Renal pelvis (tissue), 1 donor: ENCODE measurements at regions not wholly inside any gene's neighbourhood (a gene's known extent, or its start where the extent isn't known, plus 50 kb on each side); places are given as distances from the start of the nearest gene placed in this dataset.

Experiments used
- DNase-seq: peaks from one replicate; pipeline ENCODE4 v3.0.0-alpha.2; 2013

- DNase-seq = no peak
These were observed 141.4 kb upstream of the GSE1 start for GRCh38 chr16:85471469-85472431.

- DNase-seq = no peak
These were observed 140.6 kb upstream of the GSE1 start for GRCh38 chr16:85472514-85472913.

GRCh38 chr16:85473323-85473722, 139.8 kb upstream of the GSE1 start:
- DNase-seq = no peak

- DNase-seq = peak; percentile 58
These were observed 139.1 kb upstream of the GSE1 start for GRCh38 chr16:85473909-85474620.

GRCh38 chr16:85474621-85475217, 138.4 kb upstream of the GSE1 start:
- peak; percentile 76 for DNase-seq

GRCh38 chr16:85475233-85475632, 137.9 kb upstream of the GSE1 start:
- peak; percentile 62 for DNase-seq

GRCh38 chr16:85475691-85476300, 137.3 kb upstream of the GSE1 start:
- no peak for DNase-seq

- DNase-seq = no peak
These were observed 136.7 kb upstream of the GSE1 start for GRCh38 chr16:85476389-85476788.

- DNase-seq = no peak
These were observed 135.2 kb upstream of the GSE1 start for GRCh38 chr16:85477801-85478363.

GRCh38 chr16:85479972-85480726, 133.0 kb upstream of the GSE1 start:
- no peak for DNase-seq

- no peak for DNase-seq
These were observed 132.4 kb upstream of the GSE1 start for GRCh38 chr16:85480727-85481101.

- no peak for DNase-seq
These were observed 131.9 kb upstream of the GSE1 start for GRCh38 chr16:85481206-85481605.

- DNase-seq = no peak
These were observed 131.4 kb upstream of the GSE1 start for GRCh38 chr16:85481738-85482137.

GRCh38 chr16:85483424-85483823, 129.7 kb upstream of the GSE1 start:
- peak; percentile 76 for DNase-seq

- no peak for DNase-seq
These were observed 128.5 kb upstream of the GSE1 start for GRCh38 chr16:85484347-85485300.

GRCh38 chr16:85485379-85485778, 127.7 kb upstream of the GSE1 start:
- no peak for DNase-seq

GRCh38 chr16:85486256-85486915, 126.7 kb upstream of the GSE1 start:
- no peak for DNase-seq

GRCh38 chr16:85488414-85488813, 124.7 kb upstream of the GSE1 start:
- DNase-seq = no peak

GRCh38 chr16:85490407-85491057, 122.6 kb upstream of the GSE1 start:
- no peak for DNase-seq
